ENCODE measurements at regions not wholly inside any gene's neighbourhood (a gene's known extent, or its start where the extent isn't known, plus 50 kb on each side); places are given as distances from the start of the nearest gene placed in this dataset.

- TF ChIP-seq CTCF (IDR thresholded peaks at IDR 0.05): no peak
- no peak for TF ChIP-seq POLR2A (IDR thresholded peaks at IDR 0.05)
Observed at GRCh38 chr21:28359300-28359699, 633.4 kb downstream of the LTN1 start.
